ENCODE measurements at regions not wholly inside any gene's neighbourhood (a gene's known extent, or its start where the extent isn't known, plus 50 kb on each side); places are given as distances from the start of the nearest gene placed in this dataset.

DNA sequence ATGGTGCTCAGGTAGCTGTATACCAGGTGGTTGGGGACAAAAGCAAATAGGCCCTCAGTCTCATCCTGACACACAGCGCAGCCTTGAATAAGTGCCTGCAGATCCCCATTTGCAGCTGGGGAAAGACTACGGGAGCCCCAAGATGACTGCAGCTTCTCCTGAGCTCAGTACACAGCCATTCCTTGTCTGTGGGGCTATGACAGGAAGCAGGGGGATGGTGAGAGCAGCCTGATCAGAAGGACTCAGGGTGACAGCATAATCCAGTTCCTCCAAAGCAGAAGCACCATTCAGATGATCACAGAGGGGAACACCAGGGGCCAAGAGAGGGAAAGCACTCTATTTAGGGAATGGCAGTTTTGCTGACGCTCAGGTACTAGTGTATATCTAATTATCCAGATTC, 104.8 kb upstream of the MOCS1 start:
- no peak overlapping the region for H3K27ac Mint-ChIP-seq

GRCh38 chr6:40038626-40039025, 104.4 kb upstream of the MOCS1 start:
- H3K27ac Mint-ChIP-seq: no peak overlapping the region
- ATAC-seq (ENCODE audit: low read depth in 2 of 2): no peak
- peaks cover 3 to 25% (median 11%) of the 10 kb centered on the region in 7 donors for H3K9me3 Mint-ChIP-seq
- no peak overlapping the region for H3K4me3 Mint-ChIP-seq
- no peaks in the 10 kb centered on the region for H3K4me1 Mint-ChIP-seq
- no peak for DNase-seq
- H3K27me3 Mint-ChIP-seq: peaks cover 12 to 25% (median 21%) of the 10 kb centered on the region in 3 donors
- no peaks in the 10 kb centered on the region for H3K36me3 Mint-ChIP-seq

More for the DNA sequence above, 104.8 kb upstream of the MOCS1 start:
- Mint-ChIP-seq H3K36me3 (no peaks in the 10 kb centered on the region), H3K4me1 (no peaks in the 10 kb centered on the region), H3K4me3 (no peak overlapping the region), H3K9me3 (peaks cover 3 to 29% (median 12%) of the 10 kb centered on the region in 7 donors), H3K27me3 (peaks cover 16 to 28% (median 21%) of the 10 kb centered on the region in 3 donors)
- no peak for ATAC-seq (ENCODE audit: low read depth in 2 of 2)
- DNase-seq: no peak

DNA sequence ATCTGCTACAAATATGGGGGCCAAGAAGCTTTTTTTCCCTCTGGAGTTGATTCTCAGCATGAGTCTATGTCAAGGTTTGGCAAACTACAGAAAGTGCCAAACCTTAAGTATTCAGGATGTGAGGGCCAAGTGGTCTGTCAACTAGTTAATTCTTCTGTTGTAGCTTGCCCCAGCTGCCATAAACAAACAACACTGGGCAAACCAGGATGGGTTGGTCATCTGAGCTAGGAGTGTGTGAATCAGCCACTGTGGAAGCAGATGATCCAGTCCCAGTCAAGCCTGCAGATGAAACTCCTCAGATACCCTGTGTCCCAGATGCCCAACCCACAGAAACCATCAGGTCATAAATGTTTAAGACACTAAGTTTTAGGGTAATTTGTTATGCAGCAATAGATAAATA, 103.0 kb upstream of the MOCS1 start:
- no peak for ATAC-seq (ENCODE audit: low read depth in 2 of 2)
- Mint-ChIP-seq H3K9me3 (peaks cover 3 to 20% (median 11%) of the 10 kb centered on the region in 7 donors), H3K4me1 (no peaks in the 10 kb centered on the region)

DNA sequence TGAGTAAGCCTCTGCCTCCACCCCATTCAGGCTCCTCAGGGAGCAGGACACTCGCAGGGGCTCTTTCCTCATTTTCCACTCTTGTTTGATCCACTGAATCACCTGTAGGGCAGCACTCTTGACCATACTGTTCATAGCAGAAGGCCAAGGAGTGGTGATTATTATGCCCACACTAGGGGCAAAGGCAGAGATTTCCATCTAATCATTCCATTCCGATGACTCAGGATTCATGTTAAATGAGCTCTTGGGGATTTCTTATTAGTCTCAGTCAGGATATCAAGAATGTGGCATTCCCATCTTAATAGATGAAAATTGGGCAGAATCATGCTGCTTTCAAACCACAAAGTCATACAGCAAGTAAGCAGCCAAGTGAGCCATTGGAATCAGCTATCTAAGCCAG, 101.9 kb upstream of the MOCS1 start:
- DNase-seq: no peak
- Mint-ChIP-seq H3K4me1 (no peaks in the 10 kb centered on the region), H3K36me3 (no peaks in the 10 kb centered on the region), H3K4me3 (no peak overlapping the region), H3K9me3 (peaks cover 0 to 9% (median 3%) of the 10 kb centered on the region in 7 donors), H3K27me3 (peaks cover 15 to 25% (median 20%) of the 10 kb centered on the region in 3 donors), H3K27ac (no peak overlapping the region)
- no peak for ATAC-seq (ENCODE audit: low read depth in 2 of 2)

More for the DNA sequence above, 103.0 kb upstream of the MOCS1 start:
- Mint-ChIP-seq H3K27ac (no peak overlapping the region), H3K27me3 (peaks cover 11 to 28% (median 19%) of the 10 kb centered on the region in 3 donors), H3K4me3 (no peak overlapping the region), H3K36me3 (no peaks in the 10 kb centered on the region)
- DNase-seq: no peak

DNA sequence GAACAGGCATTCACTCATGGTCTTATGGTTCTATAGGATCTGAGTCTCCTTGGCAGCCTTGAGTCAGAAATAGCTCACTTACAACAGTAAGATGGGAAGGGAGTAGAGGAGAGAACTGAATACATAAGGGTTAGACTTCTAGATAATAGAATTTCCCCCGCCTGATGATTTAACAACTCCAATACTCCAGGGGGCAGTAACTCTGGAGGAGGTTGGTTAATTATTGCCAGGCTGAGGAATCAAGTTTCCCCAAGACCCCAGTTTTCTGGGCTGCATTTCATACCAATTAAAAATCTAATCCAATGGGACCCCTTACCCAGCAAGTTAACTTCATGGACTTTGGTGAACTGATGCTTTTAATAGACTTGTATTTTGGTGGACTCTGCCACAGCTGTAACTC, 94.2 kb upstream of the MOCS1 start:
- Mint-ChIP-seq H3K27me3 (peaks cover 22 to 56% (median 32%) of the 10 kb centered on the region in 3 donors), H3K9me3 (peaks cover 0 to 5% (median 0%) of the 10 kb centered on the region in 7 donors), H3K4me3 (no peak overlapping the region), H3K27ac (no peak overlapping the region), H3K36me3 (no peaks in the 10 kb centered on the region), H3K4me1 (no peaks in the 10 kb centered on the region)
- ATAC-seq (ENCODE audit: low read depth in 2 of 2) (no peak), DNase-seq (no peak)

- no peaks in the 10 kb centered on the region for H3K4me1 Mint-ChIP-seq
- peaks cover 0 to 17% of the 10 kb centered on the region in 2 donors for H3K36me3 Mint-ChIP-seq
- peaks cover 7 to 34% (median 18%) of the 10 kb centered on the region in 7 donors for H3K9me3 Mint-ChIP-seq
- ATAC-seq (ENCODE audit: low read depth in 2 of 2) (no peak), DNase-seq (no peak)
- no peak overlapping the region for H3K27ac Mint-ChIP-seq
- H3K27me3 Mint-ChIP-seq: peaks cover 17 to 59% (median 54%) of the 10 kb centered on the region in 3 donors
- H3K4me3 Mint-ChIP-seq: no peak overlapping the region
Observed at GRCh38 chr6:40022867-40023266, 88.6 kb upstream of the MOCS1 start.

- peaks cover 14 to 51% (median 22%) of the 10 kb centered on the region in 7 donors for H3K9me3 Mint-ChIP-seq
- DNase-seq (no peak), ATAC-seq (ENCODE audit: low read depth in 2 of 2) (no peak)
- H3K4me3 Mint-ChIP-seq: no peak overlapping the region
- H3K27ac Mint-ChIP-seq: no peak overlapping the region
- H3K36me3 Mint-ChIP-seq: peaks cover 0 to 17% of the 10 kb centered on the region in 2 donors
- H3K27me3 Mint-ChIP-seq: peaks cover 4 to 41% (median 38%) of the 10 kb centered on the region in 3 donors
- H3K4me1 Mint-ChIP-seq: no peaks in the 10 kb centered on the region
Observed at GRCh38 chr6:40020166-40020565, 85.9 kb upstream of the MOCS1 start.

GRCh38 chr6:40015530-40015929, 81.3 kb upstream of the MOCS1 start:
- H3K27me3 Mint-ChIP-seq: peaks cover 23 to 44% (median 37%) of the 10 kb centered on the region in 3 donors

DNA sequence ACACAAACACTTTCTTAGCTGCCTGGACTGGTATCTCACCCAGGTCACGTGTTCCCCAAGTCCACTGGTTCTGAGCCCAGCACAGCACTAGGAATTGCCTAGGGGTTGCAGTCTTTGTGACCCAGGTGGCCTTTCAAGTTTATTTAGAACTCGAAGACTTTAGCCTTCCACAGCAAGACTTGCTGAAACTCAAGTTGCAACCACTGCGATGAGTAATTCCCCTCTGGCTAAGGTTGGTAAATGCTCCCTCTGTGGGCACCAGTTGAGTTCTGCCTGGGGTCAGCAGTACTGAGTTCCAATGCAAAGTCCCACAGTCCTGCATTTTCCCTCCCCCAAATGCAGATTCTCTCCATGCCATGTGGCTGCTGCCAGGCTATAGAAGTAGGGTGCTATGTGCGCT, 77.6 kb upstream of the MOCS1 start:
- no peak overlapping the region for H3K4me3 Mint-ChIP-seq
- no peak for DNase-seq
- H3K27me3 Mint-ChIP-seq: peaks cover 22 to 41% (median 24%) of the 10 kb centered on the region in 3 donors
- ATAC-seq (ENCODE audit: low read depth in 2 of 2): no peak
- no peaks in the 10 kb centered on the region for H3K36me3 Mint-ChIP-seq
- no peak overlapping the region for H3K27ac Mint-ChIP-seq
- H3K4me1 Mint-ChIP-seq: no peaks in the 10 kb centered on the region
- H3K9me3 Mint-ChIP-seq: peaks cover 4 to 23% (median 6%) of the 10 kb centered on the region in 7 donors

More at GRCh38 chr6:40015530-40015929, 81.3 kb upstream of the MOCS1 start:
- H3K4me3 Mint-ChIP-seq: no peak overlapping the region
- H3K9me3 Mint-ChIP-seq: peaks cover 14 to 49% (median 24%) of the 10 kb centered on the region in 7 donors
- H3K36me3 Mint-ChIP-seq: peaks cover 0 to 17% of the 10 kb centered on the region in 2 donors
- H3K27ac Mint-ChIP-seq: no peak overlapping the region
- no peak for DNase-seq
- H3K4me1 Mint-ChIP-seq: no peaks in the 10 kb centered on the region
- no peak for ATAC-seq (ENCODE audit: low read depth in 2 of 2)

- H3K9me3 Mint-ChIP-seq: peaks cover 25 to 77% (median 37%) of the 10 kb centered on the region in 7 donors
- no peak for ATAC-seq (ENCODE audit: low read depth in 2 of 2)
- H3K27me3 Mint-ChIP-seq: peaks cover 3 to 22% (median 13%) of the 10 kb centered on the region in 3 donors
- DNase-seq: no peak
- no peaks in the 10 kb centered on the region for H3K4me1 Mint-ChIP-seq
- no peak overlapping the region for H3K27ac Mint-ChIP-seq
- H3K36me3 Mint-ChIP-seq: peaks cover 0 to 39% of the 10 kb centered on the region in 2 donors
- no peak overlapping the region for H3K4me3 Mint-ChIP-seq
Observed at GRCh38 chr6:40000964-40001515, 66.8 kb upstream of the MOCS1 start.

DNA sequence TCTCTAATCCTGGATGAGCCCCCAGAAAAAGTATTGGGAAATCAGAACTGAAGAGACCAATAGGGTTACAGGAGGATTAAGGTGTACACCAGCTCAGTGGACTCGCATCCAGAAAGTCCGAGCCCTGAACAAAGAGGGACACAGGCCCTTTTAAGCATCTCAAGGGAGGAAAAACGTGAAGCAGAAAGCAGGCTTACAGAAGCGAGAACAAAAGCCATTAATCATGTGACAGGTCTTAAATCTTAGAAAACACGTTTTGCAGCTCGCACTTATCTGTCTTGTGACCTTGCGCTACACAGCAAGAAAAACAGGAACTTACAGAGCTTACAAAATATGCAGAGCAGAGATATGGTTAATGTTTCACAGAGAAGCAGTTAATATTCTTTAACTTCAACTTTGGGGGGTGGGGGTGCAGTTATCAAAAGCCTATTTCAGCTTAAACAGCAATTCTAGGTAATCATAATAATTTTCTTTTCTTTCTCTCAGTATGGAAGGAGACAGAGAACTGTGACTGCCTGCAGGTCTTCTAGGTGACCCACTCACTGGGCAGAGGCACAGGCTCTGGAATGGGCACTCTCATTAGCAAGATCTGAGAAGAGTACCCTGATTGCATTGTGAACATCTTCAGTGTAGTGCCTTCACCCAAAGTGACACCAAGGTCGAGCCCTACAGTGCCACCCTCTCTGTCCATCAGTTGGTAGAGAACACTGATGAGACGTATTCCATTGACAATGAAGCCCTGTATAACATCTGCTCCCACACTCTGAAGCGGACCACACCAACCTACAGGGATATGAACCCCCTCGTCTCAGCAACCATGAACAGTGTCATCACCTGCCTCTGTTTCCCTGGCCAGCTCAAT, 65.0 kb upstream of the MOCS1 start:
- no peak for DNase-seq
- Mint-ChIP-seq H3K4me3 (no peak overlapping the region), H3K27ac (no peak overlapping the region), H3K36me3 (peaks cover 0 to 35% of the 10 kb centered on the region in 2 donors), H3K27me3 (peaks cover 6 to 17% (median 10%) of the 10 kb centered on the region in 3 donors), H3K9me3 (peaks cover 27 to 87% (median 38%) of the 10 kb centered on the region in 7 donors), H3K4me1 (no peaks in the 10 kb centered on the region)
- no peak for ATAC-seq (ENCODE audit: low read depth in 2 of 2)

- Mint-ChIP-seq H3K4me1 (no peaks in the 10 kb centered on the region), H3K27me3 (peaks cover 0 to 9% (median 3%) of the 10 kb centered on the region in 3 donors), H3K4me3 (no peak overlapping the region)
Observed at GRCh38 chr6:39998126-39998525, 63.9 kb upstream of the MOCS1 start.

GRCh38 chr6:39997101-39997635, 62.9 kb upstream of the MOCS1 start:
- Mint-ChIP-seq H3K27ac (no peak overlapping the region), H3K4me1 (no peaks in the 10 kb centered on the region), H3K4me3 (no peak overlapping the region), H3K27me3 (peaks cover 0 to 9% (median 3%) of the 10 kb centered on the region in 3 donors), H3K9me3 (peaks cover 31 to 90% (median 44%) of the 10 kb centered on the region in 7 donors), H3K36me3 (peaks cover 0 to 25% of the 10 kb centered on the region in 2 donors)
- DNase-seq (no peak), ATAC-seq (ENCODE audit: low read depth in 2 of 2) (no peak)

More at GRCh38 chr6:39998126-39998525, 63.9 kb upstream of the MOCS1 start:
- peaks cover 27 to 87% (median 38%) of the 10 kb centered on the region in 7 donors for H3K9me3 Mint-ChIP-seq
- peaks cover 0 to 25% of the 10 kb centered on the region in 2 donors for H3K36me3 Mint-ChIP-seq
- H3K27ac Mint-ChIP-seq: no peak overlapping the region
- no peak for DNase-seq
- ATAC-seq (ENCODE audit: low read depth in 2 of 2): no peak
